Activated T-cell treated with anti-CD3 and anti-CD28 coated beads, Interleukin-2, amount 50 U/mL, for 48 hours (primary cell): ENCODE measurements at regions not wholly inside any gene's neighbourhood (a gene's known extent, or its start where the extent isn't known, plus 50 kb on each side); places are given as distances from the start of the nearest gene placed in this dataset.
"Not testable (repeated sequence)": the region's sequence is repeated elsewhere in the genome, so short reads cannot be mapped to it uniquely, and the experiment has no call there.

Experiments used
- DNase-seq, 2 experiments: peaks; one replicate each; pipeline ENCODE4 v3.0.0-alpha.2; 2020

- no peak for DNase-seq
Observed at GRCh38 chr3:95586754-95587153, 1227.6 kb upstream of the EPHA6 start.

GRCh38 chr3:95587641-95588040 lies 1226.8 kb upstream of the EPHA6 start:
- DNase-seq, result not testable (repeated sequence)

GRCh38 chr3:95588473-95588872 lies 1225.9 kb upstream of the EPHA6 start:
- no peak for DNase-seq

GRCh38 chr3:95595416-95596075 lies 1218.8 kb upstream of the EPHA6 start:
- no peak for DNase-seq

- no peak for DNase-seq
Observed at GRCh38 chr3:95607926-95608325, 1206.5 kb upstream of the EPHA6 start.

GRCh38 chr3:95609411-95609810 lies 1205.0 kb upstream of the EPHA6 start:
- no peak for DNase-seq

GRCh38 chr3:95612611-95613010 lies 1201.8 kb upstream of the EPHA6 start:
- DNase-seq, result no peak

GRCh38 chr3:95613993-95614392 lies 1200.4 kb upstream of the EPHA6 start:
- no peak for DNase-seq

- no peak for DNase-seq
Observed at GRCh38 chr3:95615592-95616310, 1198.6 kb upstream of the EPHA6 start.

GRCh38 chr3:95626107-95626506 lies 1188.3 kb upstream of the EPHA6 start:
- DNase-seq, result no peak

- DNase-seq, result no peak
Observed at GRCh38 chr3:95627293-95627692, 1187.1 kb upstream of the EPHA6 start.

- no peak for DNase-seq
Observed at GRCh38 chr3:95627697-95628096, 1186.7 kb upstream of the EPHA6 start.

- DNase-seq, result no peak
Observed at GRCh38 chr3:95629802-95630201, 1184.6 kb upstream of the EPHA6 start.

GRCh38 chr3:95645291-95645690 lies 1169.1 kb upstream of the EPHA6 start:
- DNase-seq, result no peak

- no peak for DNase-seq
Observed at GRCh38 chr3:95654570-95655362, 1159.6 kb upstream of the EPHA6 start.

- no peak for DNase-seq
Observed at GRCh38 chr3:95655363-95655986, 1158.9 kb upstream of the EPHA6 start.

- no peak for DNase-seq
Observed at GRCh38 chr3:95670765-95671164, 1143.6 kb upstream of the EPHA6 start.

- no peak for DNase-seq
Observed at GRCh38 chr3:95673215-95673614, 1141.2 kb upstream of the EPHA6 start.

- DNase-seq, result peak; percentile 14 to 17
Observed at GRCh38 chr3:95705786-95706418, 1108.5 kb upstream of the EPHA6 start.

GRCh38 chr3:95707268-95707667 lies 1107.1 kb upstream of the EPHA6 start:
- DNase-seq, result no peak

- DNase-seq, result no peak
Observed at GRCh38 chr3:95710684-95711083, 1103.7 kb upstream of the EPHA6 start.

- no peak for DNase-seq
Observed at GRCh38 chr3:95711789-95712188, 1102.6 kb upstream of the EPHA6 start.

GRCh38 chr3:95715128-95715527 lies 1099.3 kb upstream of the EPHA6 start:
- no peak for DNase-seq
